GM12878 (cell line): ENCODE measurements at regions not wholly inside any gene's neighbourhood (a gene's known extent, or its start where the extent isn't known, plus 50 kb on each side); places are given as distances from the start of the nearest gene placed in this dataset.

Source experiments
- ATAC-seq: fragments of 200-7000 bp; cut with Tn5 transposase; 3 replicates; pipeline ENCODE4 v1.9.1; 2020; ENCODE audit warnings: mild to moderate bottlenecking, moderate library complexity
- BruUV-seq: library from RNA; stranded (reverse); fragments of 400-500 nt; replicated peaks from 2 replicates; lab custom pipeline; 2021; lab: Mats Ljungman, UMichigan
- CTCF ChIA-PET: fragments of 300-600 bp; sonication (Branson Sonifier 250); formaldehyde crosslinking; extraction: SDS; loops from one replicate; lab custom pipeline; 2021; ENCODE audit warnings: inconsistent platforms; lab: Yijun Ruan, JAX
- POLR2A ChIA-PET: fragments of 350-600 bp; formaldehyde crosslinking; extraction: SDS; loops from one replicate; lab custom pipeline; 2021; ENCODE audit warnings: inconsistent platforms; lab: Charles Lee
- RAD21 ChIA-PET: fragments of 300-600 bp; sonication (Branson Sonifier 250); formaldehyde crosslinking; loops from one replicate; lab custom pipeline; 2023; ENCODE audit warnings: antibody characterized with exemption; ENCODE audit not compliant: unreplicated experiment; lab: Charles Lee
- SMC1A ChIA-PET: fragments of 300-600 bp; sonication (Branson Sonifier 250); formaldehyde crosslinking; loops from one replicate; lab custom pipeline; 2023; ENCODE audit not compliant: unreplicated experiment, uncharacterized antibody; lab: Charles Lee
- DNase-seq: peaks from one replicate; pipeline ENCODE4 v3.0.0-alpha.2; 2011; ENCODE audit warnings: low read depth, low spot score
- FAIRE-seq: peaks from 3 replicates; lab custom pipeline; 2011; peaks lifted over from hg19 to GRCh38; lab: Jason Lieb, UNC
- H2AFZ ChIP-seq: 2 replicates; pipeline ENCODE4 v1.6.0; 2011; ENCODE audit warnings: low read depth, low read length, control low read depth; ENCODE audit not compliant: control insufficient read depth
- H3K27ac ChIP-seq: 2 replicates; pipeline ENCODE4 v1.5.1; 2011; ENCODE audit warnings: control low read depth; ENCODE audit not compliant: control insufficient read depth, insufficient read depth
- H3K27me3 ChIP-seq, 2 experiments: replicated peaks in 1 of 2; 2 replicates each; pipeline versions ENCODE4 v1.6.0 to v1.6.1; 2011; ENCODE audit warnings: low read length in 1 of 2; ENCODE audit not compliant: control insufficient read depth in 2 of 2, insufficient read depth in 2 of 2
- H3K36me3 ChIP-seq, 2 experiments: 2 replicates each; pipeline ENCODE4 v1.5.1; 2011; ENCODE audit warnings: low read length in 1 of 2; ENCODE audit not compliant: control insufficient read depth in 2 of 2, insufficient read depth in 2 of 2
- H3K4me1 ChIP-seq: 2 replicates; pipeline ENCODE4 v1.6.1; 2011; ENCODE audit warnings: mild to moderate bottlenecking, low read length, moderate library complexity, mixed read lengths; ENCODE audit not compliant: control insufficient read depth, insufficient read depth
- H3K4me2 ChIP-seq: 2 replicates; pipeline ENCODE4 v1.6.0; 2011; ENCODE audit warnings: control low read depth; ENCODE audit not compliant: control insufficient read depth, insufficient read depth
- H3K4me3 ChIP-seq: fragments of 200-600 bp; sonication (generic); 2 replicates; pipeline ENCODE4 v1.5.1; 2016
- H3K79me2 ChIP-seq: 2 replicates; pipeline ENCODE4 v1.6.0; 2011; ENCODE audit warnings: low read length; ENCODE audit not compliant: control insufficient read depth, insufficient read depth
- H3K9ac ChIP-seq: 2 replicates; pipeline ENCODE4 v1.8.0; 2011; ENCODE audit warnings: low read length, control low read depth, mixed read lengths; ENCODE audit not compliant: control insufficient read depth, insufficient read depth
- H3K9me3 ChIP-seq: replicated peaks from 3 replicates; pipeline ENCODE4 v1.5.1; 2011; ENCODE audit warnings: mild to moderate bottlenecking, low read length; ENCODE audit not compliant: control insufficient read depth, insufficient read depth
- H4K20me1 ChIP-seq: 2 replicates; pipeline ENCODE4 v1.6.0; 2011; ENCODE audit not compliant: control insufficient read depth, insufficient read depth
- BCL11A ChIP-seq: IDR thresholded peaks from 2 replicates; pipeline ENCODE4 v1.6.1; 2011; ENCODE audit warnings: low read depth, low read length
- EZH2 ChIP-seq: IDR thresholded peaks from 2 replicates; pipeline ENCODE4 v1.6.1; 2012; ENCODE audit warnings: low read depth, mild to moderate bottlenecking, control low read depth, inconsistent platforms, low read length, borderline replicate concordance; ENCODE audit not compliant: control insufficient read depth
- MLLT1 ChIP-seq: fragments of 450-650 bp; IDR thresholded peaks from 2 replicates; pipeline ENCODE4 v1.6.1; 2016; ENCODE audit warnings: mild to moderate bottlenecking
- MYC ChIP-seq: IDR thresholded peaks from 2 replicates; pipeline ENCODE4 v1.6.1; 2011; ENCODE audit warnings: mild to moderate bottlenecking, low read length, moderate library complexity, inconsistent platforms; ENCODE audit not compliant: insufficient read depth, insufficient replicate concordance, insufficient read length, severe bottlenecking
- PBX3 ChIP-seq: IDR thresholded peaks from 2 replicates; pipeline ENCODE4 v1.6.1; 2011; ENCODE audit warnings: mild to moderate bottlenecking, low read depth, low read length, moderate library complexity; ENCODE audit not compliant: insufficient replicate concordance
- POLR2A ChIP-seq: IDR thresholded peaks from 2 replicates; pipeline ENCODE4 v1.6.1; 2011; ENCODE audit warnings: low read depth, mild to moderate bottlenecking, low read length
- RBBP5 ChIP-seq: fragments of 200-600 bp; sonication (generic); conservative IDR thresholded peaks from 2 replicates; pipeline ENCODE4 v1.6.1; 2016
- SIX5 ChIP-seq: IDR thresholded peaks from 2 replicates; pipeline ENCODE4 v1.6.1; 2011; ENCODE audit warnings: mild to moderate bottlenecking, low read depth, low read length, moderate library complexity; ENCODE audit not compliant: severe bottlenecking
- SRF ChIP-seq, 2 experiments: IDR thresholded peaks; 2 replicates each; pipeline ENCODE4 v1.6.1; 2011; ENCODE audit warnings: low read depth in 2 of 2, low read length in 2 of 2, mild to moderate bottlenecking in 1 of 2, moderate library complexity in 1 of 2
- TAF1 ChIP-seq: IDR thresholded peaks from 2 replicates; pipeline ENCODE4 v1.6.1; 2011; ENCODE audit warnings: mild to moderate bottlenecking, low read depth, low read length, borderline replicate concordance
- TBL1XR1 ChIP-seq: IDR thresholded peaks from 2 replicates; pipeline ENCODE4 v1.6.1; 2012; ENCODE audit warnings: low read depth, low read length, improper control_type of control experiment
- ZNF207 ChIP-seq: fragments of 450-650 bp; IDR thresholded peaks from 2 replicates; pipeline ENCODE4 v1.6.1; 2014; ENCODE audit warnings: antibody characterized with exemption, mild to moderate bottlenecking, borderline replicate concordance
- WGBS: methylation state at CpG from one replicate; pipeline ENCODE4 v1.1.6; 2016; ENCODE audit warnings: low lambda C conversion rate; ENCODE audit not compliant: insufficient replicate concordance, insufficient coverage; ENCODE audit errors: missing lambda C conversion rate; 5-methylcytosine and 5-hydroxymethylcytosine counted together
- in situ Hi-C: fragments of 300-500 bp; cut with MboI; formaldehyde crosslinking; loops from 9 replicates; pipeline ENCODE4 v1.14.3; 2018; ENCODE audit warnings: mixed read lengths
- intact Hi-C: fragments of 100-400 bp; cut with micrococcal nuclease; formaldehyde crosslinking; loops from one replicate; pipeline ENCODE4 v1.14.2; 2022; ENCODE audit not compliant: unreplicated experiment
- TF ChIP-seq, protein P1 (sequence below): fragments of 450-650 bp; IDR thresholded peaks from 2 replicates; pipeline ENCODE4 v1.6.1; 2017; ENCODE audit warnings: antibody characterized with exemption, mild to moderate bottlenecking, moderate library complexity

GRCh38 chr1:61604684-61605083 lies 120.3 kb downstream of the TM2D1 start:
- SMC1A ChIA-PET, result no interaction called here
- H2AFZ ChIP-seq, result no peak overlapping the region
- H3K4me2 ChIP-seq, result no peak overlapping the region
- TF ChIP-seq SIX5, result no peak
- TF ChIP-seq ZNF207, result no peak
- FAIRE-seq (no peak), DNase-seq (no peak), ATAC-seq (no peak)
- no TSS peak for BruUV-seq
- no peaks in the 10 kb centered on the region for H3K36me3 ChIP-seq
- no peak overlapping the region for H3K27ac ChIP-seq
- H3K27me3 ChIP-seq, result no peaks in the 10 kb centered on the region; a peak in 1 of 4 replicates
- 6% methylated on average over 1 of the region's 1 CpG for WGBS
- RAD21 ChIA-PET, result no interaction called here
- in situ Hi-C loops, result no loop called here
- CTCF ChIA-PET, result interaction anchor here (1.6 kb wide), 1 partner anchor 16 kb away, joined by 6 read pairs; no protein-coding TSS in a partner anchor
- intact Hi-C loops, result no loop called here
- no peak overlapping the region for H3K4me3 ChIP-seq
- POLR2A ChIA-PET, result no interaction called here
- H3K4me1 ChIP-seq, result no peaks in the 10 kb centered on the region
- H3K9me3 ChIP-seq, result no peaks in the 10 kb centered on the region
- no peaks in the 10 kb centered on the region for H4K20me1 ChIP-seq
- no peak overlapping the region for H3K9ac ChIP-seq
- H3K79me2 ChIP-seq, result no peaks in the 10 kb centered on the region

- H3K36me3 ChIP-seq, result no peaks in the 10 kb centered on the region
- no peaks in the 10 kb centered on the region for H4K20me1 ChIP-seq
- POLR2A ChIA-PET, result no interaction called here
- ATAC-seq, result no peak
- in situ Hi-C loops (no loop called here), intact Hi-C loops (no loop called here)
- H3K9ac ChIP-seq, result no peak overlapping the region
- no peak overlapping the region for H3K4me3 ChIP-seq
- RAD21 ChIA-PET, result no interaction called here
- BruUV-seq, result no TSS peak
- H3K79me2 ChIP-seq, result no peaks in the 10 kb centered on the region
- FAIRE-seq, result no peak
- H3K9me3 ChIP-seq, result no peaks in the 10 kb centered on the region
- no peaks in the 10 kb centered on the region for H3K4me1 ChIP-seq
- 62% methylated on average over 4 of the region's 4 CpGs for WGBS
- no peak overlapping the region for H3K27ac ChIP-seq
- no peaks in the 10 kb centered on the region; a peak in 1 of 4 replicates for H3K27me3 ChIP-seq
- H3K4me2 ChIP-seq, result no peak overlapping the region
- SMC1A ChIA-PET, result no interaction called here
- DNase-seq, result no peak
- no peak overlapping the region for H2AFZ ChIP-seq
- CTCF ChIA-PET, result interaction anchor here (1.6 kb wide), 1 partner anchor 16 kb away, joined by 6 read pairs; no protein-coding TSS in a partner anchor
- TF ChIP-seq EZH2 (no peak), RBBP5 (no peak), MYC (no peak), PBX3 (no peak), SRF (IDR thresholded peaks at IDR 0.05; ENCODE audit: low read depth in 2 of 2, low read length in 2 of 2) (no peak), BCL11A (no peak), TAF1 (no peak), POLR2A (no peak), TBL1XR1 (no peak), MLLT1 (no peak)
- TF ChIP-seq, protein P1, sequence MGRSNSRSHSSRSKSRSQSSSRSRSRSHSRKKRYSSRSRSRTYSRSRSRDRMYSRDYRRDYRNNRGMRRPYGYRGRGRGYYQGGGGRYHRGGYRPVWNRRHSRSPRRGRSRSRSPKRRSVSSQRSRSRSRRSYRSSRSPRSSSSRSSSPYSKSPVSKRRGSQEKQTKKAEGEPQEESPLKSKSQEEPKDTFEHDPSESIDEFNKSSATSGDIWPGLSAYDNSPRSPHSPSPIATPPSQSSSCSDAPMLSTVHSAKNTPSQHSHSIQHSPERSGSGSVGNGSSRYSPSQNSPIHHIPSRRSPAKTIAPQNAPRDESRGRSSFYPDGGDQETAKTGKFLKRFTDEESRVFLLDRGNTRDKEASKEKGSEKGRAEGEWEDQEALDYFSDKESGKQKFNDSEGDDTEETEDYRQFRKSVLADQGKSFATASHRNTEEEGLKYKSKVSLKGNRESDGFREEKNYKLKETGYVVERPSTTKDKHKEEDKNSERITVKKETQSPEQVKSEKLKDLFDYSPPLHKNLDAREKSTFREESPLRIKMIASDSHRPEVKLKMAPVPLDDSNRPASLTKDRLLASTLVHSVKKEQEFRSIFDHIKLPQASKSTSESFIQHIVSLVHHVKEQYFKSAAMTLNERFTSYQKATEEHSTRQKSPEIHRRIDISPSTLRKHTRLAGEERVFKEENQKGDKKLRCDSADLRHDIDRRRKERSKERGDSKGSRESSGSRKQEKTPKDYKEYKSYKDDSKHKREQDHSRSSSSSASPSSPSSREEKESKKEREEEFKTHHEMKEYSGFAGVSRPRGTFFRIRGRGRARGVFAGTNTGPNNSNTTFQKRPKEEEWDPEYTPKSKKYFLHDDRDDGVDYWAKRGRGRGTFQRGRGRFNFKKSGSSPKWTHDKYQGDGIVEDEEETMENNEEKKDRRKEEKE, result no peak
These were observed 120.7 kb downstream of the TM2D1 start for GRCh38 chr1:61604261-61604660.
